KOPT-K1 (cell line): ENCODE measurements at regions not wholly inside any gene's neighbourhood (a gene's known extent, or its start where the extent isn't known, plus 50 kb on each side); places are given as distances from the start of the nearest gene placed in this dataset.
"Not testable (repeated sequence)": the region's sequence is repeated elsewhere in the genome, so short reads cannot be mapped to it uniquely, and the experiment has no call there.

Experiments used
- H3K27ac ChIP-seq: fragments of 200-600 bp; sonication (generic); 2 replicates; pipeline ENCODE4 v1.5.1; 2016; ENCODE audit warnings: antibody characterized with exemption, mild to moderate bottlenecking, low read depth, low read length; ENCODE audit not compliant: poor library complexity, severe bottlenecking
- H3K36me3 ChIP-seq: fragments of 200-600 bp; sonication (generic); 2 replicates; pipeline ENCODE4 v1.5.1; 2017; ENCODE audit warnings: antibody characterized with exemption, mild to moderate bottlenecking, low read length, moderate library complexity; ENCODE audit not compliant: insufficient read depth
- H3K9me3 ChIP-seq: fragments of 200-600 bp; sonication (generic); 2 replicates; pipeline ENCODE4 v1.5.1; 2017; ENCODE audit warnings: antibody characterized with exemption, low read length, mild to moderate bottlenecking; ENCODE audit not compliant: insufficient read depth, poor library complexity, severe bottlenecking

DNA sequence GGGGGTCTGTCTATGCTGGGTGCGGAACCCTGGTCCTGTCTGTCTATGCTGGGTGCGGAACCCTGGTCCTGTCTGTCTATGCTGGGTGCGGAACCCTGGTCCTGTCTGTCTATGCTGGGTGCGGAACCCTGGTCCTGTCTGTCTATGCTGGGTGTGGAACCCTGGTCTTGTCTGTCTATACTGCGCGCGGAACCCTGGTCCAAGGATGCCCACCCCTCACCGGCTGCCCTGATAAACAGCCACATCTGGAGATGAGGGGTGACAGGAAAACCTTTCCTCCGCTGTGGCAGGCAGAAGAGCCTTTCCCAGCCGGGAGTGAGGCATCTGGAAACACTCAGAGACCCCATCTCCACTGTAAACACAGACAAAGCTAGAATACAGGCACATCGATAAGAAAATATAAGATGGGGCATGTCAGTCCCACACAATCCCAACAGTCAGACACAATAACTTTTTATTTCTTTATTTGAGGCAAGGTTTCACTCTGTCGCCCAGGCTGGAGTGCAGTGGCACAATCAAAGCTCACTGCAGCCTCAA is 359.5 kb downstream of the C16orf95 start:
- H3K36me3 ChIP-seq, H3K9me3 ChIP-seq, H3K27ac ChIP-seq: not testable (repeated sequence)

GRCh38 chr16:86958423-86958822 is 358.8 kb downstream of the C16orf95 start:
- Histone ChIP-seq H3K36me3 (no peaks in the 10 kb centered on the region), H3K27ac (no peak overlapping the region), H3K9me3 (no peaks in the 10 kb centered on the region)

DNA sequence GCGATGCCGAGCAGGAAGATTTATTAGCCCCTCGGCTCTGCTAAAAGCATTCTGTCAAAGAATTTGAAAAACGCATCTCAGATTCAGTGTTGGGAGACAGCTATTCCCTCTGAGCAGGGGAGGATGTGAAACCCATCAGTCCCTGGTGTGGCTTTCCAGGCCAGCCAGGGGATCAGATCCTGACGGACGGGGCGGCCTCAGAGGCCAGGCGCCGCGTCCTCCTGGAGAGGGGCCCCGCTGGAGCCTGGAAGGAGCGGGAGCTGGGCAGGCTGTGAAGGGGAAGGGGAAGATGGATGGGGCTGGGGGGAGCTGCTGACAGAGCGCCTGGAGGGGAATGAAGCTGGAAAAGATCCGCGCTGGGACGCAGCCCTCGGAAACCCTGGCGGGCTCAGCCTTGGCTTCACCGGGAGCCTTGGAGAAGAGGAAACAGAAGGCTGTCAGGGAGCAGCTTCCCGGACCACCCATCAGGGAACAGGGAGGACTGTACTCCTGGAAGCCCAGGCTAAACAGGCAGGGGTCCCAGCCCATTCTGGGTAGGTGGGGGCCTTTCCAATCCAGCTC is 358.0 kb downstream of the C16orf95 start:
- Histone ChIP-seq H3K27ac (no peak overlapping the region), H3K9me3 (no peaks in the 10 kb centered on the region), H3K36me3 (no peaks in the 10 kb centered on the region)

- no peaks in the 10 kb centered on the region for H3K9me3 ChIP-seq
These were observed 357.5 kb downstream of the C16orf95 start for GRCh38 chr16:86959729-86960128.

GRCh38 chr16:86960266-86960665 is 356.9 kb downstream of the C16orf95 start:
- Histone ChIP-seq H3K9me3 (no peaks in the 10 kb centered on the region), H3K27ac (no peak overlapping the region), H3K36me3 (no peaks in the 10 kb centered on the region)

More at GRCh38 chr16:86959729-86960128, 357.5 kb downstream of the C16orf95 start:
- H3K27ac ChIP-seq: no peak overlapping the region
- no peaks in the 10 kb centered on the region for H3K36me3 ChIP-seq

DNA sequence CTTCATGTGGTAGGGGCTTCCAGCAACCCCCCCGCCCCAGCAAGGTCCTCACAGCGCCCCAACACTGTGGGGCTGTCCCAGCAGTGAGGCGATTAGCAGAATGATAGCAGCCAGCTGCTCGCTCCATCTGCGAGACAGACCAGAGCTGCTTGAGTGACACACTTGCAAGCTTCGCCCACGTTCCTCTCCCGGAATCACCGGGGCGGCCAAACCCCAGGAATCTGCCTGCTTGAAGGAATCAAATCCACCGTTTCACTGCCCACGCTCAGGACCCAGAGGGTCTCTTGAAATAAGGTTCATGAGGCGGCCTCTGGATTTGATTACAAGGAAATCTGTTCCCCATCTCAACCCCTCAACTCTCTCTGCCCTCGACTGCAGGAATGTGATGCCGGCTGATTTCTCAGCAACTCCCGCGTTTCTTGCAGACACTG is 356.0 kb downstream of the C16orf95 start:
- Histone ChIP-seq H3K36me3 (no peaks in the 10 kb centered on the region), H3K27ac (no peak overlapping the region), H3K9me3 (no peaks in the 10 kb centered on the region)

DNA sequence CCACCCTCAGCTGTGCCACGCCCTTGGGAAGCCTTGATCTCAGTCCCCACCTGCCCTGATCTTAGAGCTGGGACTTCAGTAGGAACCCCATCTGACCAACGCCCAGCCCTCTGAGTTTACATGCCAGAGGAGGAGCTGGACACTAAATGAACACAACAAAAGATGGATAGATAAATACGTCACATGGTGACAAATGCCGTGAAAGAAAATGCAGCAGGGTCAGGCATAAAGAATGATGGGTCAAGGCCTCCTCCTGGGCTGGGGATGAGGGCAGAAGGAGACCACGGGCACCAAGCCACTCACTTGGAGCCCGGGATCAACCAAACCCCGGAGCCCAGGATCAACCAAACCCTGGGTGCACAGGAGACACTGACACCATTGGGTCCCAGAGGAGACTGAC is 354.9 kb downstream of the C16orf95 start:
- Histone ChIP-seq H3K27ac (no peak overlapping the region), H3K36me3 (no peaks in the 10 kb centered on the region), H3K9me3 (no peaks in the 10 kb centered on the region)

DNA sequence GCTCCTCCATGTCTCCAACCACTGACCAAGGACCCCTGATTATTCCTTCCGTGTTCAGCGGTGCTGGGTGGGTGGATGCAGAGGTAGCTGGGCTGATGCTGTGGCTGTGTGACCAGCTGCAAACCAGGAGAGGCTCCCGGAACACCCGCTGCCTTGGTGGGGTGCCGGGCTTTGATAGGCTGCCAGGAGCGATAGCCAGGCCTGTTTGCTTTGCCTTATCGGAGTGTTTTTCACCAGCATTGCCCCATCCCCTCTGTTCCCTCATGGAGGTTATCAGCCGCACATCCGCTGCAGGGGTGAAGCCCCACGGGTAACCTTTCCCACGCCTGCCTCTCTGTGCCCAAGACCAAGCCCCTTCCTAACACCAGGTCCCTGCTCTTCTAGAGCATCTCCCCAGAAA is 354.3 kb downstream of the C16orf95 start:
- no peaks in the 10 kb centered on the region for H3K36me3 ChIP-seq
- H3K9me3 ChIP-seq: no peaks in the 10 kb centered on the region
- H3K27ac ChIP-seq: no peak overlapping the region

DNA sequence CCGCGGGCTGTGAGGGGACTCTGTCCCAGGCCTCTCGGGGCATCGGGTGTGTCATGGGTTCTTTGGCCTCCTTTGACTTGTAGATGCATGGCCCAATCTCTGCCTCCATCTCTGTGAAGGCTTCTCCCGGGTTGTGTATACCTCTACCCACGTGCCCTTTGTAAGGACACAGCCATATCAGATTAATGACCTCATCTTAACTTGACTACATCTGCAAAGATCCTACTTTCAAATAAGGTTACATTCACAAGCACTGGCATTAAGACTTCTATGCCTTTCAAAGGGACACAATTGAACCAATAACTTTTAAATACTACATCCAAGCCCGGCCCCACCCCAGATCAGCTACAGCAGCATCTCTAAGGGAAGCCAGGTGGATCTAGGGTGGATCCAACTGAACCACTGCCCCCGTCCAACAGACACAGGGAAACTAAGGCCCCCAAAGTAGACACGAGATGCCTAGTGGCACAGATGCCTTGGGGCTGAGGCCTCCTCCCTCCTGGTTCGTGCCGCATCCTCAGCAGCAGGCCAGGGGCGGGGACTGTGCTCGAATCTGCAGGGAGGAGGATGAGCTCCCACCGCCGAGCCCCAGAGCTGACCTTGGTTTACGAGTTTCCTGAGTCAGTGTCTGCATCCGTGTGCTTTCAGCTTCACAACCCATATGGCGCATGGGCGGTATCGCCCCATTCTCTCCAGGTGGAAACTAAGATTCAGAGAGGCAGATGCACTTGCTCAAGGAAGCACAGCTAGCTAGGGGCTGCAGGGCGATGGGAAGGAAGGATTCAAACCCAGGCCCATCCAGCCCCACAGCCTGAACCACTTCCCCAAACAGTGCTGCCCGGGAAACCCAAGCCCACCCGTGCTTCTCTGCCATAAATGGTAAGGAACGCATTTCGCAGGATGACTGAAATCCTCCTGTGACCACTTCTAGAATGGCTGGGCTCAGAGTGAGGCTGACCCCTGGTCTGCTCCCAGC is 353.3 kb downstream of the C16orf95 start:
- Histone ChIP-seq H3K36me3 (no peaks in the 10 kb centered on the region), H3K9me3 (no peaks in the 10 kb centered on the region), H3K27ac (no peak overlapping the region)

DNA sequence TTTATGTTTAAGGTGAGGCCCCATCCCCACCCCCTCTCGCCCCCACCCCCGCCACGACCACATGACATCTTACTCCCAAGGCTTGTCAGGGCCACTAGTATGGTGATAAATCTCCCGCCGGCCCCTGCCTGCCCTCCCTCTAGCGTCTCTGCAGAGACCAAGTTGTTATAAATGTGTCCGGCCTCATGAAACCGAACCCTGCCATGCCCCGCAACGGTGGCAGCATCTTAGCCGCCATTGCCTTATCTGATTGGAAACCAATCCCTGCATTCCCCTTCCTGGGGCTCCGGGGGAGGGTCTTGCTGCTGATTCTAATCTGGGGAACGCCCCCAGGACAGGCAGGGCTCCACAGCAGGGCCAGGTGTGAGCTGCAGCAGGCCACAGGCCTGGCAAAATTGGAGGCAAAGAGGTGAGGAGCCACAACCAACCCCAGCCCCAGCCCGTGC is 352.4 kb downstream of the C16orf95 start:
- H3K9me3 ChIP-seq: no peaks in the 10 kb centered on the region
- H3K27ac ChIP-seq: no peak overlapping the region
- H3K36me3 ChIP-seq: no peaks in the 10 kb centered on the region

DNA sequence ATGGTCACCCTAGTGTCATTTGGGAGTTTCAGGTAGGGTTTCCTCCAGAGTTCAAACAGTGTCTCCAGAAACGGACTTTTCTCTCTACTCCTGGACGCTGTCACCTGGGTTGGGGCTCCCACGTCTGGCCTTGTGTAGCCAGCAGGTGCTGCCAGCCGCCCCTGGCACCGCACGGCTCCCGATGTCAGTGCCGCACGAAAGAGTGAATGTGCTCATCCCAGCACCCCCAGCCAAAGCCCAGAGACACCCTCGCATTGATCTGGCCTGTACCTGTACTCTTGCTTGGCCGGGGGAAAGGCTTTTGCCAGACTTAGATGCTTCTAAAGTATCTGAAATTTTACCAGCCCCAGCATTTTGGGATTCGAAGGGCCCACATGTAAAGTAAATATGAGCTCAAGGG is 351.9 kb downstream of the C16orf95 start:
- H3K27ac ChIP-seq: no peak overlapping the region
- H3K9me3 ChIP-seq: no peaks in the 10 kb centered on the region
- no peaks in the 10 kb centered on the region for H3K36me3 ChIP-seq

GRCh38 chr16:86965840-86966550 is 351.2 kb downstream of the C16orf95 start:
- Histone ChIP-seq H3K36me3 (no peaks in the 10 kb centered on the region), H3K9me3 (no peaks in the 10 kb centered on the region), H3K27ac (no peak overlapping the region)

DNA sequence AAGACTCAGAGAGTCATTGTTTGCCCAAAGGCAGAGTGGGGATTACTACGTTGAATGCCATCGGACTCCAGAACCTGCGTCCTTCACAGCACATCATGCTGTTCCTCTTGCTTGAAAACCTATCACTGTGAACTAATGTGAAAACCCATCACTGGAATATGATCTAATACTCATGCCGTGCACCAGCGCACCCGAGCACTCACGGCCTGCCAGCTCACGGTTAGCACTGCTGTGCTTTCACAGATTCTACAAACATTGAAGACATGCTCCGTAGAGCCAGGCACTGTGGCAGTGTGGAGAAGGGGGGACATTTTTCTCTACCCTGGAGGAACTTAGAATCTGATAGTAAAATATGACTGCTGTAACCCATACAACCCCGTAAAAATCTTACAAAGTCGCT is 350.4 kb downstream of the C16orf95 start:
- Histone ChIP-seq H3K36me3 (no peaks in the 10 kb centered on the region), H3K27ac (no peak overlapping the region), H3K9me3 (no peaks in the 10 kb centered on the region)

DNA sequence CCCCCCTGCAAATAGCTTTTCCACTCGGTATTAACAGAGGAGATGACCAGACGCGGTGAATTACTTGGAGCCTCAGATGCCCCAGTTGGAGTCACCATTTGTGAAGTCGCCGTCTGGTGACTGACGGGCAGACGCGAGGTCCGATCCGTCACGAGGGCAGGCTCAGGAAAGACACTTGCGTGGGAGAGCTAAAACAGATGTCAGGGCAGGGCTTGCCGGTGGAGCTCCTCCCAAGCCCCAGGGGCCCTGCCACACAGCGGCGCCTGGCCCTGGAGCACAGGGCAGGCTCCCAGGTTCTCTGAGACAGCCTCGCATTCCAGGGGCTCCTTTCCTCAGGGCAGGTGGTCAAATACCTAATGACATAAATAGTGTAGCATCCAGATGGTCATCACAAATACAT is 348.3 kb downstream of the C16orf95 start:
- no peaks in the 10 kb centered on the region for H3K9me3 ChIP-seq
- H3K27ac ChIP-seq: no peak overlapping the region
- H3K36me3 ChIP-seq: no peaks in the 10 kb centered on the region

DNA sequence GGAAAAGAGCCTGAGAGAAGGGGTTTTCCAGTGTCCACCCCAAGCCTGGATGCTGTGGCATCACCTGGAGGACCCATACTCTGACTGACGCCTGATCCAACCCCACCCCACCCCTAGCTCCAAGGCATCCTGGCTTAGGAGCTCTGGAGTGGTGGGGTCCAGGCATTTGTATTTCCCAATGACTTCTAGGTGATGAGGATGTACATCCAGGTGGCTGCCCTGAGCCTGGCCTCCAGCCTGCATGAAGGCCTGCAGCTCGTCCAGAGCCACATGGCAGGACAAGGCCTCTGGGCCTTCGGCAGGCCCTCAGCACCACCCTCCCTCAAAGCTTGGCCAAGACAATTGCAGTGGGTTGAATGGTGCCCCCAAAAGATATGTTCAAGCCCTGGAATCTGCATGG is 347.5 kb downstream of the C16orf95 start:
- Histone ChIP-seq H3K36me3 (no peaks in the 10 kb centered on the region), H3K9me3 (no peaks in the 10 kb centered on the region), H3K27ac (no peak overlapping the region)
